Liver (tissue), 7 donors: ENCODE measurements at regions not wholly inside any gene's neighbourhood (a gene's known extent, or its start where the extent isn't known, plus 50 kb on each side); places are given as distances from the start of the nearest gene placed in this dataset.

Experiments used
- DNase-seq: peaks from one replicate; pipeline ENCODE4 v3.0.0-alpha.2; 2017; ENCODE audit warnings: low spot score
- H3K27ac ChIP-seq, 2 donors: one replicate each; pipeline ENCODE4 v1.7.0; 2013; ENCODE audit warnings: inconsistent platforms in 2 of 2, low read length in 2 of 2, control low read depth in 1 of 2, low read depth in 1 of 2, mild to moderate bottlenecking in 1 of 2
- H3K27me3 ChIP-seq, 4 donors: one replicate each; pipeline versions ENCODE4 v1.6.1 to v1.7.0; 2013; ENCODE audit warnings: low read length in 3 of 4, inconsistent platforms in 1 of 4, mild to moderate bottlenecking in 1 of 4, moderate library complexity in 1 of 4; ENCODE audit not compliant: control insufficient read depth in 4 of 4, insufficient read depth in 4 of 4
- H3K36me3 ChIP-seq, 4 donors: one replicate each; pipeline versions ENCODE4 v1.6.1 to v1.7.0; 2013; ENCODE audit warnings: low read length in 3 of 4, mild to moderate bottlenecking in 3 of 4, low read depth in 1 of 4, moderate library complexity in 1 of 4; ENCODE audit not compliant: control insufficient read depth in 4 of 4, insufficient read depth in 3 of 4
- H3K4me1 ChIP-seq, 4 donors: one replicate each; pipeline versions ENCODE4 v1.6.1 to v1.7.0; 2013; ENCODE audit warnings: low read length in 3 of 4, mild to moderate bottlenecking in 3 of 4, moderate library complexity in 1 of 4; ENCODE audit not compliant: control insufficient read depth in 4 of 4, insufficient read depth in 4 of 4
- H3K4me3 ChIP-seq, 3 donors: one replicate each; pipeline versions ENCODE4 v1.6.1 to v1.7.0; 2013; ENCODE audit warnings: low read length in 3 of 3, control low read depth in 1 of 3, low read depth in 1 of 3, mild to moderate bottlenecking in 1 of 3
- H3K9ac ChIP-seq, 2 donors: one replicate each; pipeline ENCODE4 v1.7.0; 2013; ENCODE audit warnings: low read length in 2 of 2, mild to moderate bottlenecking in 2 of 2, moderate library complexity in 2 of 2, control low read depth in 1 of 2, low read depth in 1 of 2
- H3K9me3 ChIP-seq, 4 donors: one replicate each; pipeline versions ENCODE4 v1.6.1 to v1.7.0; 2013; ENCODE audit warnings: low read length in 3 of 4; ENCODE audit not compliant: control insufficient read depth in 4 of 4
- EGR1 ChIP-seq, 2 donors: IDR thresholded peaks; 2 replicates each; pipeline ENCODE4 v1.6.1; 2016 to 2018; ENCODE audit warnings: antibody characterized with exemption in 2 of 2, low read depth in 2 of 2
- FOXA1 ChIP-seq: IDR thresholded peaks from 2 replicates; pipeline ENCODE4 v1.6.1; 2016; ENCODE audit warnings: antibody characterized with exemption
- FOXA2 ChIP-seq: IDR thresholded peaks from 2 replicates; pipeline ENCODE4 v1.6.1; 2016; ENCODE audit warnings: antibody characterized with exemption
- GABPA ChIP-seq, 2 donors: IDR thresholded peaks in 1 of 2; conservative IDR thresholded peaks in 1 of 2; 2 replicates each; pipeline ENCODE4 v1.6.1; 2016; ENCODE audit warnings: antibody characterized with exemption in 2 of 2, mild to moderate bottlenecking in 1 of 2, moderate library complexity in 1 of 2
- HNF4A ChIP-seq, 2 donors: conservative IDR thresholded peaks; 2 replicates each; pipeline ENCODE4 v1.6.1; 2016; ENCODE audit warnings: antibody characterized with exemption in 2 of 2, mild to moderate bottlenecking in 2 of 2
- JUND ChIP-seq, 2 donors: IDR thresholded peaks; 2 replicates each; pipeline ENCODE4 v1.6.1; 2016; ENCODE audit warnings: antibody characterized with exemption in 2 of 2
- NR2F2 ChIP-seq: IDR thresholded peaks from 2 replicates; pipeline ENCODE4 v1.6.1; 2016; ENCODE audit warnings: antibody characterized with exemption
- RAD21 ChIP-seq, 2 donors: IDR thresholded peaks; 2 replicates each; pipeline ENCODE4 v1.6.1; 2016; ENCODE audit warnings: antibody characterized with exemption in 2 of 2, mild to moderate bottlenecking in 2 of 2
- RXRA ChIP-seq, 2 donors: IDR thresholded peaks; 2 replicates each; pipeline ENCODE4 v1.6.1; 2017 to 2018; ENCODE audit warnings: antibody characterized with exemption in 2 of 2, mild to moderate bottlenecking in 1 of 2
- TAF1 ChIP-seq: conservative IDR thresholded peaks from 2 replicates; pipeline ENCODE4 v1.6.1; 2016; ENCODE audit warnings: antibody characterized with exemption, mild to moderate bottlenecking
- YY1 ChIP-seq: IDR thresholded peaks from 2 replicates; pipeline ENCODE4 v1.6.1; 2016; ENCODE audit warnings: antibody characterized with exemption, mild to moderate bottlenecking
- WGBS: extraction: QIAGEN DNeasy Blood & Tissue Kit; methylation state at CpG from one replicate; pipeline ENCODE4 v1.1.7; 2013; 5-methylcytosine and 5-hydroxymethylcytosine counted together
- TF ChIP-seq, protein P1 (sequence below): IDR thresholded peaks from 2 replicates; pipeline ENCODE4 v1.6.1; 2016; ENCODE audit warnings: antibody characterized with exemption
- TF ChIP-seq, protein P2 (sequence below): IDR thresholded peaks from 2 replicates; pipeline ENCODE4 v1.6.1; 2016; ENCODE audit warnings: antibody characterized with exemption, mild to moderate bottlenecking
- TF ChIP-seq, protein P3 (sequence below): IDR thresholded peaks from 2 replicates; pipeline ENCODE4 v1.6.1; 2016; ENCODE audit warnings: antibody characterized with exemption
- donor health status: healthy.
- donor health status: healthy.
- donor health status: healthy.
- donor health status: healthy.

DNA sequence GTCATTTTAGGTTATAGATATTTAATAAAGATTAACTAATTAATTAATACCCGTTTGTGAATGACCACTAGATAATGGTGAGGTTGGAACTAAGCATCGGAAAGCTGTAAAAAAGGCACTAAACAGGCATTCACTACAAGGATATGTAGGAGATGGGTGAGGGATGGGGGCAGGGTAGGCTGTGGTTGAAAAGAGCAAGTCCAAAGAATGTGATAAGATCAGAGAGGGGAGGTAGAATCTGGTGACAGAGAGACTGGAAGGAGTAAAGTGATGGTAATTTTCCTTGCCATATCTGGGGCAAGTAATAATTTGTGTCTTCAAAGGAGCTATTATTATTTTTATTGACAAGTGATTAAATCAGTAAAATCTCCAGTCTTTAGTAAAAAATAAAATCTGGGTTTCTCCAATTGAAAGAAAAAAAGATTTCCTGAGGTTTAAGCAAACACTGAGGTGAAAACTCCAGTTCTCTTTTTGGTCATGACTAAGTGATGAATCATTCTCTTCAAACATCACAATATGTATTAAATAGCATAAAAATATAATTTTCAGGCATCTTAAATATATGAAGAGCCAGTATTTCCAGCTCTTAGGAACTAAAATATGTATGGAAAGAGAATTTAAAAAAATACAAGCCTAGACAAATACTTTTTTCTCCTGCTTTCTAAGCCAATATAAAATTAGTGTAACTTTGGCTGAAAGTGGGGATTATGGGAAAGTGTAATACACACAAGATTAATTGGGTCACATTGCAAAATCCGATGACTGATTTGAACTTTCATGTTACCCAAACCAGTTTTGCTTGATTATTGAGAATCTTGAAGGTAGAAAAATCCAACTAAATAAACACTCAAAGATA lies 259.1 kb upstream of the RBMS1 start:
- 67% methylated on average over 3 of the region's 3 CpGs for WGBS
- TF ChIP-seq EGR1 (IDR thresholded peaks at IDR 0.05; ENCODE audit: low read depth in 2 of 2) (no peak), RXRA (IDR thresholded peaks at IDR 0.05) (no peak)
- TF ChIP-seq, protein P1, sequence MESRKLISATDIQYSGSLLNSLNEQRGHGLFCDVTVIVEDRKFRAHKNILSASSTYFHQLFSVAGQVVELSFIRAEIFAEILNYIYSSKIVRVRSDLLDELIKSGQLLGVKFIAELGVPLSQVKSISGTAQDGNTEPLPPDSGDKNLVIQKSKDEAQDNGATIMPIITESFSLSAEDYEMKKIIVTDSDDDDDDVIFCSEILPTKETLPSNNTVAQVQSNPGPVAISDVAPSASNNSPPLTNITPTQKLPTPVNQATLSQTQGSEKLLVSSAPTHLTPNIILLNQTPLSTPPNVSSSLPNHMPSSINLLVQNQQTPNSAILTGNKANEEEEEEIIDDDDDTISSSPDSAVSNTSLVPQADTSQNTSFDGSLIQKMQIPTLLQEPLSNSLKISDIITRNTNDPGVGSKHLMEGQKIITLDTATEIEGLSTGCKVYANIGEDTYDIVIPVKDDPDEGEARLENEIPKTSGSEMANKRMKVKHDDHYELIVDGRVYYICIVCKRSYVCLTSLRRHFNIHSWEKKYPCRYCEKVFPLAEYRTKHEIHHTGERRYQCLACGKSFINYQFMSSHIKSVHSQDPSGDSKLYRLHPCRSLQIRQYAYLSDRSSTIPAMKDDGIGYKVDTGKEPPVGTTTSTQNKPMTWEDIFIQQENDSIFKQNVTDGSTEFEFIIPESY, result no peak
- no peak for DNase-seq
- peaks cover 0 to 2% (median 0%) of the 10 kb centered on the region in 4 donors for H3K9me3 ChIP-seq
- no peak overlapping the region for H3K4me3 ChIP-seq
- H3K27me3 ChIP-seq, result no peaks in the 10 kb centered on the region
- no peaks in the 10 kb centered on the region for H3K36me3 ChIP-seq
- H3K4me1 ChIP-seq, result no peaks in the 10 kb centered on the region
- H3K9ac ChIP-seq, result no peak overlapping the region
- no peak overlapping the region for H3K27ac ChIP-seq

DNA sequence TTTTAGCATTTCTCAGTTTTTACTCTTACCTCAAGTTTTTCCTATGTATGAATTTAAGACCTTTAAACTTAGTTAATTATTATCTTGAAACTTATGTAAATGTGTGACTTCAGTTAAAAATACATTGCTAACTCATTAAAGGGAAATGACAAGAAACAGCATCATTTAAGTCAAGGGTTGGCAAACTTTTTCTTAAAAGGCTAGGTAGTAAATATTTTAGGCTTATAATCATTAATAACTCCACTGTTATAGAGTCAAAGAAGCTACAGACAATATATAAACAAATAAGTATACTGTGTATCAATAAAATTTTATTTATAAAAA lies 259.7 kb upstream of the RBMS1 start:
- Histone ChIP-seq H3K27me3 (no peaks in the 10 kb centered on the region), H3K27ac (no peak overlapping the region)
- no peak for TF ChIP-seq EGR1 (IDR thresholded peaks at IDR 0.05; ENCODE audit: low read depth in 2 of 2)
- TF ChIP-seq JUND (IDR thresholded peaks at IDR 0.05), result no peak
- TF ChIP-seq TAF1, result no peak
- TF ChIP-seq NR2F2, result no peak
- no peak for TF ChIP-seq HNF4A (conservative IDR thresholded peaks at IDR 0.05)
- TF ChIP-seq, protein P1, result no peak
- no peak for TF ChIP-seq FOXA1
- no peak for TF ChIP-seq GABPA (IDR thresholded peaks at IDR 0.05 in 1 of 2, conservative IDR thresholded peaks at IDR 0.05 in 1 of 2)
- TF ChIP-seq, protein P2, sequence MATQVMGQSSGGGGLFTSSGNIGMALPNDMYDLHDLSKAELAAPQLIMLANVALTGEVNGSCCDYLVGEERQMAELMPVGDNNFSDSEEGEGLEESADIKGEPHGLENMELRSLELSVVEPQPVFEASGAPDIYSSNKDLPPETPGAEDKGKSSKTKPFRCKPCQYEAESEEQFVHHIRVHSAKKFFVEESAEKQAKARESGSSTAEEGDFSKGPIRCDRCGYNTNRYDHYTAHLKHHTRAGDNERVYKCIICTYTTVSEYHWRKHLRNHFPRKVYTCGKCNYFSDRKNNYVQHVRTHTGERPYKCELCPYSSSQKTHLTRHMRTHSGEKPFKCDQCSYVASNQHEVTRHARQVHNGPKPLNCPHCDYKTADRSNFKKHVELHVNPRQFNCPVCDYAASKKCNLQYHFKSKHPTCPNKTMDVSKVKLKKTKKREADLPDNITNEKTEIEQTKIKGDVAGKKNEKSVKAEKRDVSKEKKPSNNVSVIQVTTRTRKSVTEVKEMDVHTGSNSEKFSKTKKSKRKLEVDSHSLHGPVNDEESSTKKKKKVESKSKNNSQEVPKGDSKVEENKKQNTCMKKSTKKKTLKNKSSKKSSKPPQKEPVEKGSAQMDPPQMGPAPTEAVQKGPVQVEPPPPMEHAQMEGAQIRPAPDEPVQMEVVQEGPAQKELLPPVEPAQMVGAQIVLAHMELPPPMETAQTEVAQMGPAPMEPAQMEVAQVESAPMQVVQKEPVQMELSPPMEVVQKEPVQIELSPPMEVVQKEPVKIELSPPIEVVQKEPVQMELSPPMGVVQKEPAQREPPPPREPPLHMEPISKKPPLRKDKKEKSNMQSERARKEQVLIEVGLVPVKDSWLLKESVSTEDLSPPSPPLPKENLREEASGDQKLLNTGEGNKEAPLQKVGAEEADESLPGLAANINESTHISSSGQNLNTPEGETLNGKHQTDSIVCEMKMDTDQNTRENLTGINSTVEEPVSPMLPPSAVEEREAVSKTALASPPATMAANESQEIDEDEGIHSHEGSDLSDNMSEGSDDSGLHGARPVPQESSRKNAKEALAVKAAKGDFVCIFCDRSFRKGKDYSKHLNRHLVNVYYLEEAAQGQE, result no peak
- TF ChIP-seq FOXA2, result no peak
- no peak for TF ChIP-seq YY1
- no peak for TF ChIP-seq RAD21 (IDR thresholded peaks at IDR 0.05)
- TF ChIP-seq, protein P3, sequence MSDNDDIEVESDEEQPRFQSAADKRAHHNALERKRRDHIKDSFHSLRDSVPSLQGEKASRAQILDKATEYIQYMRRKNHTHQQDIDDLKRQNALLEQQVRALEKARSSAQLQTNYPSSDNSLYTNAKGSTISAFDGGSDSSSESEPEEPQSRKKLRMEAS, result no peak

More for the DNA sequence above, 259.7 kb upstream of the RBMS1 start:
- peaks cover 0 to 2% (median 0%) of the 10 kb centered on the region in 4 donors for H3K9me3 ChIP-seq
- no peaks in the 10 kb centered on the region for H3K4me1 ChIP-seq
- H3K4me3 ChIP-seq, result no peak overlapping the region
- H3K9ac ChIP-seq, result no peak overlapping the region
- no peak for DNase-seq
- no peaks in the 10 kb centered on the region for H3K36me3 ChIP-seq
